Choroid plexus epithelial cell (primary cell): ENCODE measurements at regions not wholly inside any gene's neighbourhood (a gene's known extent, or its start where the extent isn't known, plus 50 kb on each side); places are given as distances from the start of the nearest gene placed in this dataset.

ENCODE experiments used
- DNase-seq: peaks from one replicate; pipeline ENCODE4 v3.0.0-alpha.2; 2010; ENCODE audit warnings: low read depth
- H3K4me3 ChIP-seq: 2 replicates; pipeline ENCODE4 v1.5.1; 2011; ENCODE audit warnings: low read depth, mild to moderate bottlenecking, control low read depth, low read length, moderate library complexity
- TF ChIP-seq, protein P1 (sequence below): conservative IDR thresholded peaks from 2 replicates; pipeline ENCODE4 v1.5.1; 2011; ENCODE audit warnings: low read depth, mild to moderate bottlenecking, control low read depth, inconsistent platforms, low read length, moderate library complexity

DNA sequence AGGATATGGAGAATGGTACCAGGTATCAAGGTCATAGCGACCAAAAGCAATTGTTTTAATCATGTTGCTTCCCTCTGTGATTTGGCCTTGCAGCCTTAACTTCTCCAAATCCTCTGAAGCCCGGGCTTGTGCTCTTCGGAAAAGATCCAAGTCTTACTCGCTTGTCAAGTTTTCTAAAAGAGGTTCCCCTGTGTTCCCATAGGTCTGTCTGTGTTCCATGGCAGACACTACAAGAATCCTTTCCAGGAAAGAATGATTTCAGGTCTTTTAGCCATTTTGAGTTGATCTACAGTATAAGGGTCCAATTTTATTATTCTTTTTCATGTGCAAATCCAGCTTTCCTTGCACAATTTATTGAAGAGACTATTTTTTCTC is 710.6 kb upstream of the DIAPH2 start:
- no peak for DNase-seq
- H3K4me3 ChIP-seq, result no peak overlapping the region
- TF ChIP-seq, protein P1, sequence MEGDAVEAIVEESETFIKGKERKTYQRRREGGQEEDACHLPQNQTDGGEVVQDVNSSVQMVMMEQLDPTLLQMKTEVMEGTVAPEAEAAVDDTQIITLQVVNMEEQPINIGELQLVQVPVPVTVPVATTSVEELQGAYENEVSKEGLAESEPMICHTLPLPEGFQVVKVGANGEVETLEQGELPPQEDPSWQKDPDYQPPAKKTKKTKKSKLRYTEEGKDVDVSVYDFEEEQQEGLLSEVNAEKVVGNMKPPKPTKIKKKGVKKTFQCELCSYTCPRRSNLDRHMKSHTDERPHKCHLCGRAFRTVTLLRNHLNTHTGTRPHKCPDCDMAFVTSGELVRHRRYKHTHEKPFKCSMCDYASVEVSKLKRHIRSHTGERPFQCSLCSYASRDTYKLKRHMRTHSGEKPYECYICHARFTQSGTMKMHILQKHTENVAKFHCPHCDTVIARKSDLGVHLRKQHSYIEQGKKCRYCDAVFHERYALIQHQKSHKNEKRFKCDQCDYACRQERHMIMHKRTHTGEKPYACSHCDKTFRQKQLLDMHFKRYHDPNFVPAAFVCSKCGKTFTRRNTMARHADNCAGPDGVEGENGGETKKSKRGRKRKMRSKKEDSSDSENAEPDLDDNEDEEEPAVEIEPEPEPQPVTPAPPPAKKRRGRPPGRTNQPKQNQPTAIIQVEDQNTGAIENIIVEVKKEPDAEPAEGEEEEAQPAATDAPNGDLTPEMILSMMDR, result no peak

- no peak overlapping the region for H3K4me3 ChIP-seq
- TF ChIP-seq, protein P1, result no peak
- DNase-seq, result no peak
Measured at GRCh38 chrX:95974890-95975289, 709.8 kb upstream of the DIAPH2 start.

- TF ChIP-seq, protein P1, result no peak
- DNase-seq, result no peak
Measured at GRCh38 chrX:95995583-95995982, 689.1 kb upstream of the DIAPH2 start.

GRCh38 chrX:95996294-95996693 is 688.3 kb upstream of the DIAPH2 start:
- DNase-seq, result no peak

More at GRCh38 chrX:95995583-95995982, 689.1 kb upstream of the DIAPH2 start:
- H3K4me3 ChIP-seq, result no peak overlapping the region

DNA sequence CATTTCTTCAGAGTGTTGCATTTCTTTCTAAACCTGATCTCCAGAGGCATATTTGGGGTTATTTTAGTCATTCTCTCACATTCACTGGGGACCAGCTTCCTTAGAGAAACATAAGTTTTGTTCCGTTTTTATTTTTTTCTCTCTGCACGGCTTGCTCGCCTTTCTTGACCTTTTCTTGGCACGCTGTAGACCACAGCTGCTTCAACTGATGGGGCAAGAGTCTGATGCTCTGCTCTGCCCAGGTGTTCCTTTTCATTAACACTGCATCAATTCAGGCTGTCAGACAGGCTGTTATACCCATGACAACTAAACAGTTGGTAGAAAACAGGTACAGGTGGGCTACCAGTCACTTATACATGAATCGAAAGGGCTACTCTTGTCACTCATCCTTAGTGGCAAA is 682.2 kb upstream of the DIAPH2 start:
- no peak overlapping the region for H3K4me3 ChIP-seq
- TF ChIP-seq, protein P1, result no peak
- DNase-seq, result peak; percentile 40

More at GRCh38 chrX:95996294-95996693, 688.3 kb upstream of the DIAPH2 start:
- TF ChIP-seq, protein P1, result no peak
- H3K4me3 ChIP-seq, result no peak overlapping the region

- H3K4me3 ChIP-seq, result no peak overlapping the region
- DNase-seq, result peak; percentile 69
- TF ChIP-seq, protein P1, result no peak
Measured at GRCh38 chrX:96004386-96004785, 680.3 kb upstream of the DIAPH2 start.

DNA sequence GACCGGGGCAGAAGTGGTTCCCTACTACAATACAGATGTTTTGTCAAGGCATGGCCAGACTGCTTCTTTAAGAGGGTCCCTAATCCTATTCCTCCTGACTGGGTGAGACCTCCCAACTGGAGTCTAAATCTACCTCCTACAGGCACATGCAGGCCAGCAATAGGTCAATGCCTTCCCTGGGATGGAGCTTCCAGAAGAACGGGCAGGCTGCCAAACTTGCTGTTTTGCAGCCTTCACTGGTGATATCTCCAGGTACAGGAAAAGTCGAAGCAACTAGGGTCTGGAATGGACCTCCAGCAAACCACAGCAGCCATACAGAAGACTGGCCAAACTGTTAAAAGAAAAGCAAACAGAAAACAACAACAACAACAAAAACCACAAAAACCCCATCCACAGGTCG is 678.4 kb upstream of the DIAPH2 start:
- no peak overlapping the region for H3K4me3 ChIP-seq
- TF ChIP-seq, protein P1, result no peak
- no peak for DNase-seq
